ENCODE measurements at regions not wholly inside any gene's neighbourhood (a gene's known extent, or its start where the extent isn't known, plus 50 kb on each side); places are given as distances from the start of the nearest gene placed in this dataset.

GRCh38 chr16:64740261-64740660 lies 381.6 kb downstream of the CDH11 start:
- Mint-ChIP-seq H3K4me3 (no peak overlapping the region), H3K4me1 (peaks cover 17% of the 10 kb centered on the region), H3K27me3 (ENCODE audit: low read depth) (no peaks in the 10 kb centered on the region), H3K36me3 (ENCODE audit: low read depth) (no peaks in the 10 kb centered on the region), H3K9me3 (peaks cover 14% of the 10 kb centered on the region), H3K27ac (no peak overlapping the region)
- TF ChIP-seq, protein P1, sequence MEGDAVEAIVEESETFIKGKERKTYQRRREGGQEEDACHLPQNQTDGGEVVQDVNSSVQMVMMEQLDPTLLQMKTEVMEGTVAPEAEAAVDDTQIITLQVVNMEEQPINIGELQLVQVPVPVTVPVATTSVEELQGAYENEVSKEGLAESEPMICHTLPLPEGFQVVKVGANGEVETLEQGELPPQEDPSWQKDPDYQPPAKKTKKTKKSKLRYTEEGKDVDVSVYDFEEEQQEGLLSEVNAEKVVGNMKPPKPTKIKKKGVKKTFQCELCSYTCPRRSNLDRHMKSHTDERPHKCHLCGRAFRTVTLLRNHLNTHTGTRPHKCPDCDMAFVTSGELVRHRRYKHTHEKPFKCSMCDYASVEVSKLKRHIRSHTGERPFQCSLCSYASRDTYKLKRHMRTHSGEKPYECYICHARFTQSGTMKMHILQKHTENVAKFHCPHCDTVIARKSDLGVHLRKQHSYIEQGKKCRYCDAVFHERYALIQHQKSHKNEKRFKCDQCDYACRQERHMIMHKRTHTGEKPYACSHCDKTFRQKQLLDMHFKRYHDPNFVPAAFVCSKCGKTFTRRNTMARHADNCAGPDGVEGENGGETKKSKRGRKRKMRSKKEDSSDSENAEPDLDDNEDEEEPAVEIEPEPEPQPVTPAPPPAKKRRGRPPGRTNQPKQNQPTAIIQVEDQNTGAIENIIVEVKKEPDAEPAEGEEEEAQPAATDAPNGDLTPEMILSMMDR (IDR thresholded peaks at IDR 0.05; ENCODE audit: unreplicated experiment in 3 of 3) = no peak

- no peak overlapping the region for H3K27ac Mint-ChIP-seq
- no peaks in the 10 kb centered on the region for H3K27me3 Mint-ChIP-seq (ENCODE audit: low read depth)
- peaks cover 14% of the 10 kb centered on the region for H3K9me3 Mint-ChIP-seq
- H3K4me1 Mint-ChIP-seq = peaks cover 6% of the 10 kb centered on the region
- no peak overlapping the region for H3K4me3 Mint-ChIP-seq
- TF ChIP-seq, protein P1 (IDR thresholded peaks at IDR 0.05; ENCODE audit: unreplicated experiment in 3 of 3) = no peak
- no peaks in the 10 kb centered on the region for H3K36me3 Mint-ChIP-seq (ENCODE audit: low read depth)
These were observed 383.4 kb downstream of the CDH11 start for GRCh38 chr16:64738321-64738960.

DNA sequence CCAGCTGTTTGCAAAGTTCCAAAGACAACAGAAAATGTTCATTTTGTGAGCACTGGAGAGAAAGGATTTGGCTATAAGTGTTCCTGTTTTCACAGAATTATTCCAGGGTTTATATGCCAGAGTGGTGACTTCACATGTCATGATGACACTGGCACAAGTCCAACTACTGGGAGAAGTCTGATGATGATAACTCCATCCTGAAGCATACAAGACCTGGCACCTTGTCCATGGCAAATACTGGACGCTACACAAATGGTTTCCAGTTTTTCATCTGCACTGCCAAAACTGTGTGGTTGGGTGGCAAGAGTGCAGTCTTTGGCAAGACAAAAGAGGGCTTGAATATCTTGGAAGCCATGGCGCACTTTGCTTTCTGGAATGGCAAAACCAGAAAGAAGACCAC lies 385.0 kb downstream of the CDH11 start:
- Mint-ChIP-seq H3K4me1 (no peaks in the 10 kb centered on the region), H3K27me3 (ENCODE audit: low read depth) (no peaks in the 10 kb centered on the region), H3K9me3 (peaks cover 14% of the 10 kb centered on the region), H3K27ac (no peak overlapping the region), H3K4me3 (no peak overlapping the region), H3K36me3 (ENCODE audit: low read depth) (no peaks in the 10 kb centered on the region)
- TF ChIP-seq, protein P1 (IDR thresholded peaks at IDR 0.05; ENCODE audit: unreplicated experiment in 3 of 3) = no peak

- peaks cover 3% of the 10 kb centered on the region for H3K9me3 Mint-ChIP-seq
- no peaks in the 10 kb centered on the region for H3K4me1 Mint-ChIP-seq
- H3K4me3 Mint-ChIP-seq = no peak overlapping the region
- no peaks in the 10 kb centered on the region for H3K27me3 Mint-ChIP-seq (ENCODE audit: low read depth)
- H3K27ac Mint-ChIP-seq = no peak overlapping the region
- H3K36me3 Mint-ChIP-seq (ENCODE audit: low read depth) = no peaks in the 10 kb centered on the region
- TF ChIP-seq, protein P1 (IDR thresholded peaks at IDR 0.05; ENCODE audit: unreplicated experiment in 3 of 3) = no peak
These were observed 390.0 kb downstream of the CDH11 start for GRCh38 chr16:64731891-64732290.

DNA sequence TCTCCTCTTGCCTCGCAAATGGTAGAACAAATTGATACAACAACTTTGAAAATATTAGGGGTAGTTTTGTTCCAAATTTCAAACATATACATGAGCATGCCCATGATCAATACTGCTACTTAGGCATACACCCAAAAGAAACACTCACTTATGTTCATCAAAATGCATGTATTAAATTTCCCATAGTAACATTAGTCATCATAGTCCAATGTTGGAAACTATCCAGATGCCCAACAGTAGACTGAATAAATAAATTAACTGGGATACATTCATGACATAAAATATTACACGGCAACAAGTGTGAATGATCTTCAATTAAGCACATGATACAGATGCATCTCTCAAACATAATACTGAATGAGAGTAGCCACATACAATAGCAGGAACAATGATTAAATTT lies 391.6 kb downstream of the CDH11 start:
- Mint-ChIP-seq H3K9me3 (peaks cover under 1% of the 10 kb centered on the region), H3K4me3 (no peak overlapping the region), H3K4me1 (no peaks in the 10 kb centered on the region), H3K27ac (no peak overlapping the region), H3K36me3 (ENCODE audit: low read depth) (no peaks in the 10 kb centered on the region), H3K27me3 (ENCODE audit: low read depth) (no peaks in the 10 kb centered on the region)
- TF ChIP-seq, protein P1 (IDR thresholded peaks at IDR 0.05; ENCODE audit: unreplicated experiment in 3 of 3) = no peak

GRCh38 chr16:64724339-64724738 lies 397.5 kb downstream of the CDH11 start:
- Mint-ChIP-seq H3K36me3 (ENCODE audit: low read depth) (no peaks in the 10 kb centered on the region), H3K4me1 (no peaks in the 10 kb centered on the region), H3K4me3 (no peak overlapping the region), H3K27ac (no peak overlapping the region), H3K27me3 (ENCODE audit: low read depth) (no peaks in the 10 kb centered on the region), H3K9me3 (no peaks in the 10 kb centered on the region)
- TF ChIP-seq, protein P1 (IDR thresholded peaks at IDR 0.05; ENCODE audit: unreplicated experiment in 3 of 3) = no peak

All from nephron (organoid).